ENCODE measurements at regions not wholly inside any gene's neighbourhood (a gene's known extent, or its start where the extent isn't known, plus 50 kb on each side); places are given as distances from the start of the nearest gene placed in this dataset.

- no peak overlapping the region for H3K27ac ChIP-seq (ENCODE audit: low read length)
- Mint-ChIP-seq H3K4me3 (no peak overlapping the region), H3K4me1 (no peaks in the 10 kb centered on the region), H3K36me3 (no peaks in the 10 kb centered on the region), H3K27ac (no peak overlapping the region), H3K27me3 (ENCODE audit: low read depth in 2 of 2) (peaks cover 11 to 14% of the 10 kb centered on the region in 2 donors), H3K9me3 (no peaks in the 10 kb centered on the region)
- DNase-seq (no peak), ATAC-seq (no peak)
- no peaks in the 10 kb centered on the region for H3K4me1 ChIP-seq (ENCODE audit: control insufficient read depth, insufficient read depth, low read length)
- no peaks in the 10 kb centered on the region for H3K9me3 ChIP-seq (ENCODE audit: control insufficient read depth, insufficient read depth, low read length)
- WGBS (ENCODE audit: insufficient coverage) = 79% methylated on average over 3 of the region's 3 CpGs
- no peaks in the 10 kb centered on the region for H3K27me3 ChIP-seq (ENCODE audit: control insufficient read depth, insufficient read depth, low read length)
- intact Hi-C loops (cut with micrococcal nuclease) = no loop called here
- no peak for TF ChIP-seq CTCF (IDR thresholded peaks at IDR 0.05)
- no peak overlapping the region for H3K4me3 ChIP-seq (ENCODE audit: low read length)
- no peaks in the 10 kb centered on the region for H3K36me3 ChIP-seq (ENCODE audit: control insufficient read depth, insufficient read depth, low read length)
These were observed 99.0 kb downstream of the ADRA2A start for GRCh38 chr10:111175787-111176186.

GRCh38 chr10:111177379-111177778 is 100.5 kb downstream of the ADRA2A start:
- Histone ChIP-seq H3K36me3 (ENCODE audit: control insufficient read depth, insufficient read depth, low read length) (no peaks in the 10 kb centered on the region), H3K4me3 (ENCODE audit: low read length) (no peak overlapping the region), H3K27me3 (ENCODE audit: control insufficient read depth, insufficient read depth, low read length) (no peaks in the 10 kb centered on the region), H3K4me1 (ENCODE audit: control insufficient read depth, insufficient read depth, low read length) (no peaks in the 10 kb centered on the region), H3K27ac (ENCODE audit: low read length) (no peak overlapping the region), H3K9me3 (ENCODE audit: control insufficient read depth, insufficient read depth, low read length) (no peaks in the 10 kb centered on the region)
- no peaks in the 10 kb centered on the region for H3K9me3 Mint-ChIP-seq
- TF ChIP-seq CTCF (IDR thresholded peaks at IDR 0.05) = no peak
- H3K36me3 Mint-ChIP-seq = no peaks in the 10 kb centered on the region
- no peak for DNase-seq
- peaks cover 11 to 23% of the 10 kb centered on the region in 2 donors for H3K27me3 Mint-ChIP-seq (ENCODE audit: low read depth in 2 of 2)
- no peaks in the 10 kb centered on the region for H3K4me1 Mint-ChIP-seq
- WGBS (ENCODE audit: insufficient coverage) = 100% methylated on average over 1 of the region's 2 CpGs
- intact Hi-C loops (cut with micrococcal nuclease) = no loop called here
- ATAC-seq = no peak
- no peak overlapping the region for H3K4me3 Mint-ChIP-seq
- H3K27ac Mint-ChIP-seq = no peak overlapping the region

GRCh38 chr10:111179514-111179913 is 102.7 kb downstream of the ADRA2A start:
- WGBS (ENCODE audit: insufficient coverage) = 82% methylated on average over 2 of the region's 2 CpGs
- no peak for TF ChIP-seq CTCF (IDR thresholded peaks at IDR 0.05)
- H3K9me3 Mint-ChIP-seq = no peaks in the 10 kb centered on the region
- no peak overlapping the region for H3K4me3 Mint-ChIP-seq
- no peaks in the 10 kb centered on the region for H3K36me3 ChIP-seq (ENCODE audit: control insufficient read depth, insufficient read depth, low read length)
- no peak overlapping the region for H3K27ac Mint-ChIP-seq
- ATAC-seq (no peak), DNase-seq (no peak)
- H3K27me3 ChIP-seq (ENCODE audit: control insufficient read depth, insufficient read depth, low read length) = no peaks in the 10 kb centered on the region
- no peaks in the 10 kb centered on the region for H3K36me3 Mint-ChIP-seq
- no peaks in the 10 kb centered on the region for H3K4me1 ChIP-seq (ENCODE audit: control insufficient read depth, insufficient read depth, low read length)
- intact Hi-C loops (cut with micrococcal nuclease) = no loop called here
- no peak overlapping the region for H3K27ac ChIP-seq (ENCODE audit: low read length)
- H3K4me1 Mint-ChIP-seq = no peaks in the 10 kb centered on the region
- H3K4me3 ChIP-seq (ENCODE audit: low read length) = no peak overlapping the region
- no peaks in the 10 kb centered on the region for H3K9me3 ChIP-seq (ENCODE audit: control insufficient read depth, insufficient read depth, low read length)
- peaks cover 11 to 20% of the 10 kb centered on the region in 2 donors for H3K27me3 Mint-ChIP-seq (ENCODE audit: low read depth in 2 of 2)

- peaks cover 3 to 38% of the 10 kb centered on the region in 2 donors for H3K27me3 Mint-ChIP-seq (ENCODE audit: low read depth in 2 of 2)
- TF ChIP-seq CTCF (IDR thresholded peaks at IDR 0.05) = no peak
- Histone ChIP-seq H3K4me1 (ENCODE audit: control insufficient read depth, insufficient read depth, low read length) (no peaks in the 10 kb centered on the region), H3K4me3 (ENCODE audit: low read length) (no peak overlapping the region), H3K9me3 (ENCODE audit: control insufficient read depth, insufficient read depth, low read length) (no peaks in the 10 kb centered on the region), H3K27me3 (ENCODE audit: control insufficient read depth, insufficient read depth, low read length) (no peaks in the 10 kb centered on the region), H3K36me3 (ENCODE audit: control insufficient read depth, insufficient read depth, low read length) (no peaks in the 10 kb centered on the region), H3K27ac (ENCODE audit: low read length) (no peak overlapping the region)
- H3K36me3 Mint-ChIP-seq = no peaks in the 10 kb centered on the region
- no peak for DNase-seq
- no peak overlapping the region for H3K4me3 Mint-ChIP-seq
- no peak for ATAC-seq
- H3K27ac Mint-ChIP-seq = no peak overlapping the region
- intact Hi-C loops (cut with micrococcal nuclease) = no loop called here
- WGBS (ENCODE audit: insufficient coverage) = 93% methylated on average over 1 of the region's 1 CpG
- H3K9me3 Mint-ChIP-seq = no peaks in the 10 kb centered on the region
- no peaks in the 10 kb centered on the region for H3K4me1 Mint-ChIP-seq
These were observed 109.5 kb downstream of the ADRA2A start for GRCh38 chr10:111186358-111186757.
